ENCODE measurements at regions not wholly inside any gene's neighbourhood (a gene's known extent, or its start where the extent isn't known, plus 50 kb on each side); places are given as distances from the start of the nearest gene placed in this dataset.

- DNase-seq = no peak
- H3K27me3 ChIP-seq = no peaks in the 10 kb centered on the region
- no peak for TF ChIP-seq CTCF (IDR thresholded peaks at IDR 0.05 in 4 of 5, conservative IDR thresholded peaks at IDR 0.05 in 1 of 5)
- in situ Hi-C loops (cut with MboI; ENCODE audit: low sequenced_read_pairs in 4 of 4) (no loop called here), intact Hi-C loops (cut with DNase I; ENCODE audit: low total_unique reads) (no loop called here)
- H3K36me3 ChIP-seq = no peaks in the 10 kb centered on the region
- no peaks in the 10 kb centered on the region for H3K9me3 ChIP-seq
- no peak for ATAC-seq
- H3K4me1 ChIP-seq = peaks cover 8 to 15% of the 10 kb centered on the region in 2 donors
- no peak overlapping the region for H3K27ac ChIP-seq
- no peak overlapping the region for H3K4me3 ChIP-seq
Observed at GRCh38 chr12:88951177-88951576, 370.9 kb upstream of the KITLG start.

- DNase-seq = no peak
- no peak overlapping the region for H3K4me3 ChIP-seq
- H3K9me3 ChIP-seq = no peaks in the 10 kb centered on the region
- intact Hi-C loops (cut with DNase I; ENCODE audit: low total_unique reads) (no loop called here), in situ Hi-C loops (cut with MboI; ENCODE audit: low sequenced_read_pairs in 4 of 4) (no loop called here)
- no peaks in the 10 kb centered on the region for H3K36me3 ChIP-seq
- TF ChIP-seq CTCF (IDR thresholded peaks at IDR 0.05 in 4 of 5, conservative IDR thresholded peaks at IDR 0.05 in 1 of 5) = no peak
- TF ChIP-seq POLR2A (IDR thresholded peaks at IDR 0.05) = no peak
- ATAC-seq = no peak
- H3K4me1 ChIP-seq = peaks cover 28 to 39% of the 10 kb centered on the region in 2 donors
- no peaks in the 10 kb centered on the region for H3K27me3 ChIP-seq
- peak overlapping the region in 3 of 4 donors; percentile 74 to 81 (median 76) for H3K27ac ChIP-seq
Observed at GRCh38 chr12:88947486-88948043, 367.3 kb upstream of the KITLG start.

GRCh38 chr12:88946372-88946997 lies 366.2 kb upstream of the KITLG start:
- in situ Hi-C loops (cut with MboI; ENCODE audit: low sequenced_read_pairs in 4 of 4) (no loop called here), intact Hi-C loops (cut with DNase I; ENCODE audit: low total_unique reads) (no loop called here)
- Histone ChIP-seq H3K27ac (peak overlapping the region; percentile 74 to 81 (median 76)), H3K36me3 (no peaks in the 10 kb centered on the region), H3K27me3 (no peaks in the 10 kb centered on the region), H3K9me3 (no peaks in the 10 kb centered on the region), H3K4me1 (peaks cover 28 to 39% of the 10 kb centered on the region in 2 donors), H3K4me3 (peak overlapping the region in 1 of 4 donors; percentile 4)
- ATAC-seq (peak; percentile 81 to 87), DNase-seq (peak; percentile 20 to 23)
- TF ChIP-seq CTCF (IDR thresholded peaks at IDR 0.05 in 4 of 5, conservative IDR thresholded peaks at IDR 0.05 in 1 of 5) = peak in 2 of 5 experiments; percentile 2 to 39
- TF ChIP-seq POLR2A (IDR thresholded peaks at IDR 0.05) = no peak

GRCh38 chr12:88945051-88945732 lies 364.9 kb upstream of the KITLG start:
- H3K27ac ChIP-seq = peak overlapping the region; percentile 74 to 81 (median 76)
- H3K4me3 ChIP-seq = no peak overlapping the region
- ATAC-seq (peak; percentile 79 to 80), DNase-seq (peak; percentile 6 to 12)
- H3K9me3 ChIP-seq = no peaks in the 10 kb centered on the region
- no peak for TF ChIP-seq CTCF (IDR thresholded peaks at IDR 0.05 in 4 of 5, conservative IDR thresholded peaks at IDR 0.05 in 1 of 5)
- no peak for TF ChIP-seq POLR2A (IDR thresholded peaks at IDR 0.05)
- intact Hi-C loops (cut with DNase I; ENCODE audit: low total_unique reads) = no loop called here
- H3K27me3 ChIP-seq = no peaks in the 10 kb centered on the region
- H3K36me3 ChIP-seq = no peaks in the 10 kb centered on the region
- in situ Hi-C loops (cut with MboI; ENCODE audit: low sequenced_read_pairs in 4 of 4) = no loop called here
- H3K4me1 ChIP-seq = peaks cover 28 to 39% of the 10 kb centered on the region in 2 donors
